IPS-NIHi7 (cell line): ENCODE measurements at regions not wholly inside any gene's neighbourhood (a gene's known extent, or its start where the extent isn't known, plus 50 kb on each side); places are given as distances from the start of the nearest gene placed in this dataset.
"Not testable (repeated sequence)": the region's sequence is repeated elsewhere in the genome, so short reads cannot be mapped to it uniquely, and the experiment has no call there.

ENCODE experiments used
- DNase-seq: peaks from one replicate; pipeline ENCODE4 v3.0.0; 2012; ENCODE audit warnings: mixed read lengths; ENCODE audit errors: extremely low spot score

GRCh38 chr10:52540479-52540984 lies 226.5 kb downstream of the DKK1 start:
- DNase-seq = no peak

GRCh38 chr10:52541006-52541473 lies 227.0 kb downstream of the DKK1 start:
- DNase-seq = no peak

GRCh38 chr10:52542906-52543305 lies 228.8 kb downstream of the DKK1 start:
- no peak for DNase-seq

- DNase-seq = no peak
Measured at GRCh38 chr10:52551046-52551445, 221.5 kb downstream of the MBL2 start.

- no peak for DNase-seq
Measured at GRCh38 chr10:52558090-52558489, 214.5 kb downstream of the MBL2 start.

- DNase-seq = no peak
Measured at GRCh38 chr10:52561322-52561721, 211.3 kb downstream of the MBL2 start.

GRCh38 chr10:52563360-52563759 lies 209.2 kb downstream of the MBL2 start:
- no peak for DNase-seq

- DNase-seq = peak; percentile 9
Measured at GRCh38 chr10:52566471-52567246, 205.9 kb downstream of the MBL2 start.

- DNase-seq = no peak
Measured at GRCh38 chr10:52567247-52567580, 205.4 kb downstream of the MBL2 start.

- DNase-seq = no peak
Measured at GRCh38 chr10:52568309-52568708, 204.3 kb downstream of the MBL2 start.

- no peak for DNase-seq
Measured at GRCh38 chr10:52570490-52570889, 202.1 kb downstream of the MBL2 start.

GRCh38 chr10:52571018-52571417 lies 201.6 kb downstream of the MBL2 start:
- DNase-seq = no peak

- no peak for DNase-seq
Measured at GRCh38 chr10:52571516-52572182, 200.9 kb downstream of the MBL2 start.

- DNase-seq = no peak
Measured at GRCh38 chr10:52573347-52573746, 199.2 kb downstream of the MBL2 start.

- DNase-seq = no peak
Measured at GRCh38 chr10:52574697-52575096, 197.9 kb downstream of the MBL2 start.

- DNase-seq = no peak
Measured at GRCh38 chr10:52577047-52577446, 195.5 kb downstream of the MBL2 start.

- DNase-seq = no peak
Measured at GRCh38 chr10:52578871-52579405, 193.6 kb downstream of the MBL2 start.

- not testable (repeated sequence) for DNase-seq
Measured at GRCh38 chr10:52581636-52582035, 190.9 kb downstream of the MBL2 start.

- no peak for DNase-seq
Measured at GRCh38 chr10:52583336-52583735, 189.2 kb downstream of the MBL2 start.

- no peak for DNase-seq
Measured at GRCh38 chr10:52586710-52587109, 185.9 kb downstream of the MBL2 start.

GRCh38 chr10:52597189-52597863 lies 175.3 kb downstream of the MBL2 start:
- DNase-seq = no peak

GRCh38 chr10:52598936-52599335 lies 173.6 kb downstream of the MBL2 start:
- no peak for DNase-seq
